Mesendoderm (in vitro differentiated cells): ENCODE measurements at regions not wholly inside any gene's neighbourhood (a gene's known extent, or its start where the extent isn't known, plus 50 kb on each side); places are given as distances from the start of the nearest gene placed in this dataset.
A peak's percentile ranks its signal among the peaks of the same experiment; 100 is the strongest.
"Not testable (repeated sequence)": the region's sequence is repeated elsewhere in the genome, so short reads cannot be mapped to it uniquely, and the experiment has no call there.

Source experiments
- DNase-seq: peaks from one replicate; pipeline ENCODE4 v3.0.0; 2013
- H2AK5ac ChIP-seq: 2 replicates; pipeline ENCODE4 v1.6.1; 2013; ENCODE audit warnings: low read length, inconsistent platforms
- H2BK120ac ChIP-seq: 2 replicates; pipeline ENCODE4 v1.6.1; 2013; ENCODE audit warnings: low read depth, mild to moderate bottlenecking, low read length, moderate library complexity, mixed read lengths
- H2BK15ac ChIP-seq: replicated peaks from 2 replicates; pipeline ENCODE4 v1.6.1; 2013; ENCODE audit warnings: low read depth, mild to moderate bottlenecking, moderate library complexity
- H2BK5ac ChIP-seq: 2 replicates; pipeline ENCODE4 v1.6.1; 2013; ENCODE audit warnings: low read length, inconsistent platforms
- H3K18ac ChIP-seq: 2 replicates; pipeline ENCODE4 v1.6.1; 2013; ENCODE audit warnings: mild to moderate bottlenecking, low read length, mixed read lengths
- H3K23ac ChIP-seq: one replicate; pipeline ENCODE4 v1.6.1; 2013; ENCODE audit warnings: low read length
- H3K27ac ChIP-seq: 2 replicates; pipeline ENCODE4 v1.5.1; 2013; ENCODE audit warnings: low read depth, mild to moderate bottlenecking, inconsistent platforms, low read length, moderate library complexity
- H3K27me3 ChIP-seq: 2 replicates; pipeline ENCODE4 v1.6.1; 2013; ENCODE audit warnings: low read length, control low read depth, mild to moderate bottlenecking, inconsistent platforms; ENCODE audit not compliant: insufficient read depth, poor library complexity
- H3K36me3 ChIP-seq: 2 replicates; pipeline ENCODE4 v1.6.1; 2013; ENCODE audit warnings: low read length, inconsistent platforms; ENCODE audit not compliant: control insufficient read depth, insufficient read depth
- H3K4ac ChIP-seq: one replicate; pipeline ENCODE4 v1.6.1; 2013; ENCODE audit warnings: low read depth, mild to moderate bottlenecking, low read length, moderate library complexity
- H3K4me1 ChIP-seq: 2 replicates; pipeline ENCODE4 v1.6.1; 2013; ENCODE audit warnings: low read depth, low read length, inconsistent platforms; ENCODE audit not compliant: control insufficient read depth
- H3K4me2 ChIP-seq: 2 replicates; pipeline ENCODE4 v1.6.1; 2013; ENCODE audit warnings: low read length
- H3K4me3 ChIP-seq: 2 replicates; pipeline ENCODE4 v1.5.1; 2013; ENCODE audit warnings: mild to moderate bottlenecking, low read length
- H3K56ac ChIP-seq: one replicate; pipeline ENCODE4 v1.6.1; 2013; ENCODE audit warnings: low read length
- H3K79me1 ChIP-seq: 2 replicates; pipeline ENCODE4 v1.6.1; 2013; ENCODE audit warnings: low read length, inconsistent platforms
- H3K79me2 ChIP-seq: 2 replicates; pipeline ENCODE4 v1.6.1; 2013; ENCODE audit warnings: mild to moderate bottlenecking, low read length; ENCODE audit not compliant: control insufficient read depth, insufficient read depth
- H3K9ac ChIP-seq: 2 replicates; pipeline ENCODE4 v1.6.1; 2013; ENCODE audit warnings: low read length, inconsistent platforms
- H4K5ac ChIP-seq: one replicate; pipeline ENCODE4 v1.6.1; 2013; ENCODE audit warnings: low read length
- H4K8ac ChIP-seq: one replicate; pipeline ENCODE4 v1.6.1; 2013; ENCODE audit warnings: low read depth, mild to moderate bottlenecking, control low read depth, low read length, moderate library complexity
- WGBS: extraction: QIAGEN DNeasy Blood & Tissue Kit; methylation state at CpG from one replicate; pipeline ENCODE4 v1.1.7; 2013; ENCODE audit warnings: low lambda C conversion rate, missing lambda C conversion rate; ENCODE audit not compliant: insufficient coverage; ENCODE audit errors: extremely low coverage; 5-methylcytosine and 5-hydroxymethylcytosine counted together

DNA sequence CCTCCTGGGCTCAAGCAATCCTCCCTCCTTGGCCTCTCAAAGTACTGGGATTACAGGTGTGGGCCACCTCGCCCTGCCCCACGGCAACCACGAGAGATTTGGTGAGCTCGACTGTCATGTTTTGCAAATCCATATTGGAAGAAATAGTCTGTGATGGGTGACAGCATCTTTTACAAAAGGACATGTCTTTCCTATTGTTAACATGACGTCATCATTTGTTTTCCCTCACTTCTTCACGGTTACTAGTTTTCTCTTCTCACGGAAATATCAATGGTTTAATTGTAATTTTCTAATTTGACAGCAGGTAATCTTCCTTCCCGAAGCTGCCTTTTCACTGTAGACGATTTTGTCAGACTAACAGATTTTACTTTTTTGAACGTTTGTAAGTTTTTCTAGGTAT is 110.8 kb upstream of the GREM2 start:
- no peaks in the 10 kb centered on the region for H3K27me3 ChIP-seq
- no peaks in the 10 kb centered on the region for H3K79me1 ChIP-seq
- no peak overlapping the region for H3K56ac ChIP-seq
- no peak overlapping the region for H3K4me3 ChIP-seq
- no peak overlapping the region for H3K27ac ChIP-seq
- no peaks in the 10 kb centered on the region for H3K36me3 ChIP-seq
- no peaks in the 10 kb centered on the region for H3K79me2 ChIP-seq
- no peak overlapping the region for H3K23ac ChIP-seq
- no peak overlapping the region for H4K5ac ChIP-seq
- H4K8ac ChIP-seq: no peak overlapping the region
- DNase-seq: no peak
- no peak overlapping the region for H2BK5ac ChIP-seq
- H3K4me1 ChIP-seq: no peaks in the 10 kb centered on the region
- H3K18ac ChIP-seq: no peak overlapping the region
- H3K9ac ChIP-seq: no peak overlapping the region
- H3K4ac ChIP-seq: no peak overlapping the region
- no peak overlapping the region for H2AK5ac ChIP-seq
- H3K4me2 ChIP-seq: no peak overlapping the region
- no peak overlapping the region for H2BK15ac ChIP-seq
- WGBS: no CpG with 5 or more reads among the region's 10 CpGs
- no peak overlapping the region for H2BK120ac ChIP-seq

DNA sequence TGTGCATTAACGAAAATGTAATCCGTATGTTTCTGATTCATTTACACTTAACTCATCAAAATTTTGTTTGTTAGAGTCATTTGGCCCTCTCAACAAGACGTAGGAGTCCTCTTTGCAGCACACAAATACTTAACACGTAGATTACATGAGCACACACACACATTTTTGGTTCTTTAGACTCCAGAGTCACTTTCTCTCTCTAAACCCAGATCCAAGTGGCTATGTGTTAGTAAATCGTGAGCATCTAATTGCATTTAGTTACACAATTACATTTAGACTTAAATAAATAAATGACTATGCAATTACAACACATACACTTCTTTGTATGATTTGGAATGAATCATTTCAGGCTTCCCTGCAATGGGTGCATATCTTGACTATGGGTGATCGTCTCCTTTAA is 109.0 kb upstream of the GREM2 start:
- no peaks in the 10 kb centered on the region for H3K79me2 ChIP-seq
- no peaks in the 10 kb centered on the region for H3K4me1 ChIP-seq
- H3K18ac ChIP-seq: no peak overlapping the region
- no peak overlapping the region for H3K4me3 ChIP-seq
- no CpG with 5 or more reads among the region's 6 CpGs for WGBS
- no peak overlapping the region for H3K4ac ChIP-seq
- H2AK5ac ChIP-seq: no peak overlapping the region
- H3K79me1 ChIP-seq: no peaks in the 10 kb centered on the region
- H3K9ac ChIP-seq: no peak overlapping the region
- H3K23ac ChIP-seq: no peak overlapping the region
- no peak for DNase-seq
- H2BK15ac ChIP-seq: no peak overlapping the region
- H3K27me3 ChIP-seq: no peaks in the 10 kb centered on the region
- H2BK120ac ChIP-seq: no peak overlapping the region
- H3K4me2 ChIP-seq: no peak overlapping the region
- no peak overlapping the region for H4K8ac ChIP-seq
- H4K5ac ChIP-seq: no peak overlapping the region
- H2BK5ac ChIP-seq: no peak overlapping the region
- H3K36me3 ChIP-seq: no peaks in the 10 kb centered on the region
- H3K27ac ChIP-seq: no peak overlapping the region
- H3K56ac ChIP-seq: no peak overlapping the region

DNA sequence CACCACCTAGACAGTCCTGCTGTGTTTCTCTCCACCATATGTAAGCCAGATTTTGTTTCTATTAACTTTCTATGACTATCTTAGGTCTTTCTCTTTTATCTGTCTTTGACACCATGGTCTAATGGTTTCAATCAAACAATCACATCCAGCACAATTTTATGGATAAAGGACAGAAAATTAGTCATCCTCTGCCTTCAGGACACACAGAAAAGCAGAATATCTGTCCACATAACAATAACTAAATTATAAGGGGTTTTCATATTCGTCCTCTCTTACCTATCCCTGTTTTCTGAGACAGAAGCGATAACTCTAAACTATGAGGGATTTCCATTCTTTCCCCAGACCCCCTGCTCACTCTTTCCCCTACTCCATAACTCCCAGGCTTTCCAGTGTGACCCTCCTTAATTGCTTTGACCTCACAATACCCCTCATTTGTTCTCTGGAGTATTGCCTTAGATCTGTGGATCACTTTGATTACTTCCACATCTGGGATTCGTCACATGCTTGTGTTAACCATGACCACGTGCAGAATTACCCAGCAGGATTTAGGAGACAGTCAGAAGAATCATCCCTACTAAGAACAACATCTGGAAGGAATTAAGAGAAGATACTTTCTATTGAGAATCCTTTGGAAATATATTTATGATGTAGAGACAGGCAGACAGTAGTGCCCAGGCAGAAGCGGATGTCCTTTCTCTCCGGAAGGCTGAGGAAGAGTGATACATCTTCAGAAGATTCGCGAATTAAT is 108.2 kb upstream of the GREM2 start:
- no peak overlapping the region for H3K18ac ChIP-seq
- H3K56ac ChIP-seq: no peak overlapping the region
- H4K8ac ChIP-seq: no peak overlapping the region
- H3K4ac ChIP-seq: no peak overlapping the region
- H3K4me1 ChIP-seq: no peaks in the 10 kb centered on the region
- H2AK5ac ChIP-seq: no peak overlapping the region
- H3K36me3 ChIP-seq: no peaks in the 10 kb centered on the region
- H3K79me2 ChIP-seq: no peaks in the 10 kb centered on the region
- no peak overlapping the region for H3K27ac ChIP-seq
- no peak overlapping the region for H2BK120ac ChIP-seq
- no peak overlapping the region for H3K4me3 ChIP-seq
- no peaks in the 10 kb centered on the region for H3K27me3 ChIP-seq
- H2BK15ac ChIP-seq: no peak overlapping the region
- H4K5ac ChIP-seq: no peak overlapping the region
- no peak overlapping the region for H3K23ac ChIP-seq
- no peak for DNase-seq
- H3K79me1 ChIP-seq: no peaks in the 10 kb centered on the region
- no CpG with 5 or more reads among the region's 8 CpGs for WGBS
- H3K4me2 ChIP-seq: no peak overlapping the region
- no peak overlapping the region for H3K9ac ChIP-seq
- no peak overlapping the region for H2BK5ac ChIP-seq

DNA sequence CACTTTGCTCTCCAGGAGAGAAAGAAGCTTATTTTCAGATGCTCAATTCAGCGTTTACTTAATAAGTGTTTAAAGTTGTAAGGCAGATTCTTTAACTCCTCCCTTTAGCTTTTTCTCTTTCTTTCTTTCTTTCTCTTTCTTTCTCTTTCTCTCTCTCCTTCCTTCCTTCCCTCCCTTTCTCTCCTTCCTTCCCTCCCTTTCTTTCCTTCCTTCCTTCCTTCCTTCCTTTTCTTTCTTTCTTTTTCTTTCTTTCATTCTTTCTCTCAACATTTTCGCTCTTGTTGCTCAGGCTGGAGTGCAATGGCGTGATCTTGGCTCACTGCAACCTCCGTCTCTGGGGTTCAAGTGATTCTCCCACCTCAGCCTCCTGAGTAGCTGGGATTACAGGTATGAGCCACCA is 104.6 kb upstream of the GREM2 start:
- H3K27ac ChIP-seq, H4K8ac ChIP-seq, H3K56ac ChIP-seq, H4K5ac ChIP-seq, H3K79me2 ChIP-seq, H3K4me1 ChIP-seq, H3K23ac ChIP-seq, H3K79me1 ChIP-seq, H3K4ac ChIP-seq, H3K4me2 ChIP-seq, H3K18ac ChIP-seq, H3K27me3 ChIP-seq, H2BK120ac ChIP-seq, H2BK5ac ChIP-seq, H3K36me3 ChIP-seq, H2AK5ac ChIP-seq, H3K9ac ChIP-seq, DNase-seq, H2BK15ac ChIP-seq, H3K4me3 ChIP-seq: not testable (repeated sequence)
- WGBS: 57% methylated on average over 1 of the region's 4 CpGs

DNA sequence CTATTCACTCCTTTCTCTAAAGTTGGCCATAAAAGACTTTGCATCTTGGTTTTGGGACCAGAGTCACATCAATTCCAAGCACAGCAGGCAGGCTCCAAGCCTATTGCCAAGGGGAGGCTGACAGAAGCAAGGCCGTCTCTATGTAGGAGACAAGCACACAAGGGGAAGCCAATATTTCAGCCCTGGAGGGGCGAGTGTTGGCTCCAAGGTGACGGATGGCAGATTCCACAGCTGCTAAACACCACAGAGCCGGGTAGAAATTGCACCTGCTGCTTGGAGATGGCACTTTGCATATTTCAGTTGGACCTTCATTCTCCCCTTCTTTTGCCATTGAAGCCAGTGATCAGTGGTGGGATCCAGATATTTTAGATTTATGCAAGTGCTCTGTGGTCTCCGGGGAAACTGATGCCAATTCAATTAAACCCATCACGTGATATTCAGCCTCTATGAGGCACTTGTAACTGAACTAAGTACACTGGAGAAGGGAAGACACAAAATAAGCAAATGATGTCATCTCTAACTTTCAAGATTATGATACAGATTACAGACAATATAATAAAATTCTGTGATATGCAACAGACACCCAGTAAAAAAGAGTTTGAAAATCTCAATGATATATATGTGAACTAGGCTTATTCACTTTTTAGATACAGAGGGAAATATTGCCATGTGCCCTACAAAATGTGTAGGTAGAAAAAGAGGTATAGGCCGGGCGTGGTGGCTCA is 102.8 kb upstream of the GREM2 start:
- DNase-seq: no peak
- Histone ChIP-seq H4K5ac (no peak overlapping the region), H4K8ac (no peak overlapping the region), H3K4ac (no peak overlapping the region), H3K18ac (no peak overlapping the region), H3K79me2 (no peaks in the 10 kb centered on the region), H2BK15ac (no peak overlapping the region), H3K27ac (no peak overlapping the region), H2BK120ac (no peak overlapping the region), H3K4me2 (no peak overlapping the region), H2BK5ac (no peak overlapping the region), H3K36me3 (no peaks in the 10 kb centered on the region), H3K27me3 (no peaks in the 10 kb centered on the region), H3K56ac (peak overlapping the region; percentile 6), H3K4me3 (no peak overlapping the region), H2AK5ac (no peak overlapping the region), H3K4me1 (no peaks in the 10 kb centered on the region), H3K79me1 (no peaks in the 10 kb centered on the region), H3K9ac (no peak overlapping the region), H3K23ac (no peak overlapping the region)
- no CpG with 5 or more reads among the region's 8 CpGs for WGBS
